ENCODE measurements at regions not wholly inside any gene's neighbourhood (a gene's known extent, or its start where the extent isn't known, plus 50 kb on each side); places are given as distances from the start of the nearest gene placed in this dataset.

DNA sequence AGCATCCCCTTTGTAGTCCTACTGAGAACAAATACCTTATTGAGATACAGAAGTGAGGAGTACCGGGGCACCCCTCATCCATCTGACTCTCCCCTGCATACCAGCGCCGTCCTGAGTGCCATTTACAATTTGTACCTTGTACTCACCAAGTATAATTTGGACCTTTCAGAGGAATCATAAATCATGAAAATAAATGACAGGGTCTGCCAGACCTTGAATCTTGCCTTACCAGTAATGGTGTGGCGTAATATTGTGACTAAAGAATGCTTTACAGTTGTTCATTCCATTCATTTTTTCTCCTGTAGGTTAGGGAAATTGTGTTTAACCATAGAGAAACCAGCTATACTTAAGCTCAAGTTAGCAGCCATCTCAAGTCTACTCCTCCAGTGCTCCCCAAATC lies 243.7 kb upstream of the RGS6 start:
- TF ChIP-seq CTCF (conservative IDR thresholded peaks at IDR 0.05; ENCODE audit: low read length) (no peak), EZH2phosphoT487 (IDR thresholded peaks at IDR 0.05; ENCODE audit: borderline replicate concordance) (no peak)

Measured in Loucy (cell line).